Endothelial cell of umbilical vein (primary cell): ENCODE measurements at regions not wholly inside any gene's neighbourhood (a gene's known extent, or its start where the extent isn't known, plus 50 kb on each side); places are given as distances from the start of the nearest gene placed in this dataset.

ENCODE experiments used
- CTCF ChIP-seq, 2 donors: IDR thresholded peaks; 1 replicate in 1 of 2; 2 replicates in 1 of 2; pipeline ENCODE4 v1.5.1; 2011; ENCODE audit warnings: low read length in 2 of 2, mild to moderate bottlenecking in 2 of 2, moderate library complexity in 2 of 2, control low read depth in 1 of 2, inconsistent platforms in 1 of 2, low read depth in 1 of 2; ENCODE audit not compliant: insufficient read depth in 1 of 2; ENCODE audit errors: extremely low read depth in 1 of 2
- EZH2 ChIP-seq: IDR thresholded peaks from 2 replicates; pipeline ENCODE4 v1.6.1; 2012; ENCODE audit warnings: borderline replicate concordance, low read depth, mild to moderate bottlenecking, moderate library complexity, low read length, inconsistent platforms; ENCODE audit not compliant: severe bottlenecking
- POLR2A ChIP-seq: IDR thresholded peaks from 2 replicates; pipeline ENCODE4 v1.6.1; 2012; ENCODE audit warnings: low read depth, mild to moderate bottlenecking, control low read depth, low read length

DNA sequence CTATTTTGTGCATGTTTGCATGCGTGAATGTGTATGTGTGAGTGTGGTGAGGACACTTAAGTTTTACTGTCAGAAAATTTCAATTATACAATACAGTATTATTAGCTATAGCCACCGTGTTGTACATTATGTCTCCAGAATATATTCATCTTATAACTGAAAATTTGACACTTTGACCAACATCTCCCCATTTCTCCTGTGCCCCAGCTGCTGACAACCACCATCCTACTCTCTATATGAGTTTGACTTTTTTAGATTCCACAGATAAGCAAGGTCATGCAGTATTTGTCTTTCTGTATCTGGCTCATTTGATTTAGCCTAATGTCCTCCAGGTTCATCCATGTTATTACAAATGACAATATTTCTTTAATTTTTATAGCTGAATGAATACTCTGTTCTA, 195.0 kb downstream of the GPR37 start:
- TF ChIP-seq CTCF (IDR thresholded peaks at IDR 0.05; ENCODE audit: extremely low read depth in 1 of 2, insufficient read depth in 1 of 2, low read depth in 1 of 2, low read length in 2 of 2) (no peak), EZH2 (no peak), POLR2A (no peak)
